Activated naive CD4-positive, alpha-beta T cell treated with anti-CD3 and anti-CD28 coated beads, Interleukin-2, amount 10 ng/mL, durations not matched to agents 7 days and 5 days (primary cell): ENCODE measurements at regions not wholly inside any gene's neighbourhood (a gene's known extent, or its start where the extent isn't known, plus 50 kb on each side); places are given as distances from the start of the nearest gene placed in this dataset.

ENCODE experiments used
- CTCF ChIA-PET: fragments of 350-600 bp; sonication (Branson Sonifier 250); formaldehyde crosslinking; loops from one replicate; lab custom pipeline; 2021; ENCODE audit warnings: antibody characterized with exemption; lab: Charles Lee
- DNase-seq: peaks from one replicate; pipeline ENCODE4 v3.0.0-alpha.2; 2020
- H3K27ac Mint-ChIP-seq: one replicate; pipeline ENCODE4 v1.8.0; 2021; ENCODE audit warnings: mild to moderate bottlenecking, moderate library complexity, mixed read lengths
- H3K27me3 Mint-ChIP-seq: one replicate; pipeline ENCODE4 v1.8.0; 2021; ENCODE audit warnings: mild to moderate bottlenecking, mixed read lengths
- H3K36me3 Mint-ChIP-seq: one replicate; pipeline ENCODE4 v1.8.0; 2021; ENCODE audit warnings: mixed read lengths
- H3K4me1 Mint-ChIP-seq: one replicate; pipeline ENCODE4 v1.8.0; 2021; ENCODE audit warnings: mixed read lengths
- H3K4me3 Mint-ChIP-seq: one replicate; pipeline ENCODE4 v1.8.0; 2021; ENCODE audit warnings: mild to moderate bottlenecking, moderate library complexity, mixed read lengths
- H3K9me3 Mint-ChIP-seq: one replicate; pipeline ENCODE4 v1.8.0; 2021; ENCODE audit warnings: mixed read lengths

GRCh38 chr11:129308241-129308865 is 67.3 kb upstream of the BARX2 start:
- CTCF ChIA-PET = no interaction called here
- Mint-ChIP-seq H3K4me3 (no peak overlapping the region), H3K27ac (no peak overlapping the region)

GRCh38 chr11:129307162-129307561 is 68.5 kb upstream of the BARX2 start:
- DNase-seq = no peak
- peaks cover 3% of the 10 kb centered on the region for H3K27me3 Mint-ChIP-seq
- H3K36me3 Mint-ChIP-seq = no peaks in the 10 kb centered on the region
- no peaks in the 10 kb centered on the region for H3K4me1 Mint-ChIP-seq
- no peak overlapping the region for H3K4me3 Mint-ChIP-seq
- CTCF ChIA-PET = no interaction called here
- H3K27ac Mint-ChIP-seq = no peak overlapping the region
- H3K9me3 Mint-ChIP-seq = no peaks in the 10 kb centered on the region

More at GRCh38 chr11:129308241-129308865, 67.3 kb upstream of the BARX2 start:
- H3K36me3 Mint-ChIP-seq = no peaks in the 10 kb centered on the region
- no peak for DNase-seq
- H3K4me1 Mint-ChIP-seq = no peaks in the 10 kb centered on the region
- no peaks in the 10 kb centered on the region for H3K9me3 Mint-ChIP-seq
- no peaks in the 10 kb centered on the region for H3K27me3 Mint-ChIP-seq

GRCh38 chr11:129302386-129303101 is 73.1 kb upstream of the BARX2 start:
- no peaks in the 10 kb centered on the region for H3K9me3 Mint-ChIP-seq
- DNase-seq = no peak
- H3K27ac Mint-ChIP-seq = no peak overlapping the region
- H3K4me1 Mint-ChIP-seq = peaks cover 10% of the 10 kb centered on the region
- H3K36me3 Mint-ChIP-seq = no peaks in the 10 kb centered on the region
- H3K4me3 Mint-ChIP-seq = no peak overlapping the region
- CTCF ChIA-PET = interaction anchor here (1.2 kb wide), 1 partner anchor 30 kb away, joined by 3 read pairs; no protein-coding TSS in a partner anchor
- peaks cover 12% of the 10 kb centered on the region for H3K27me3 Mint-ChIP-seq

- H3K4me3 Mint-ChIP-seq = no peak overlapping the region
- CTCF ChIA-PET = no interaction called here
- H3K27me3 Mint-ChIP-seq = peaks cover 23% of the 10 kb centered on the region
- no peaks in the 10 kb centered on the region for H3K9me3 Mint-ChIP-seq
- H3K27ac Mint-ChIP-seq = no peak overlapping the region
- no peak for DNase-seq
- no peaks in the 10 kb centered on the region for H3K36me3 Mint-ChIP-seq
- peaks cover 10% of the 10 kb centered on the region for H3K4me1 Mint-ChIP-seq
Measured at GRCh38 chr11:129300099-129300498, 75.5 kb upstream of the BARX2 start.

- Mint-ChIP-seq H3K36me3 (no peaks in the 10 kb centered on the region), H3K27me3 (peaks cover 23% of the 10 kb centered on the region), H3K4me3 (no peak overlapping the region), H3K4me1 (peaks cover 10% of the 10 kb centered on the region), H3K27ac (no peak overlapping the region), H3K9me3 (no peaks in the 10 kb centered on the region)
- no peak for DNase-seq
- CTCF ChIA-PET = no interaction called here
Measured at GRCh38 chr11:129298988-129299387, 76.7 kb upstream of the BARX2 start.

GRCh38 chr11:129295746-129296145 is 79.9 kb upstream of the BARX2 start:
- Mint-ChIP-seq H3K4me1 (peaks cover 7% of the 10 kb centered on the region), H3K36me3 (no peaks in the 10 kb centered on the region), H3K9me3 (no peaks in the 10 kb centered on the region), H3K27me3 (peaks cover 19% of the 10 kb centered on the region), H3K27ac (no peak overlapping the region), H3K4me3 (no peak overlapping the region)
- no peak for DNase-seq
- CTCF ChIA-PET = no interaction called here

GRCh38 chr11:129292771-129293170 is 82.9 kb upstream of the BARX2 start:
- Mint-ChIP-seq H3K36me3 (no peaks in the 10 kb centered on the region), H3K27ac (no peak overlapping the region), H3K4me3 (no peak overlapping the region), H3K9me3 (no peaks in the 10 kb centered on the region), H3K27me3 (peaks cover 31% of the 10 kb centered on the region), H3K4me1 (no peaks in the 10 kb centered on the region)
- DNase-seq = no peak
- CTCF ChIA-PET = interaction anchor here (0.8 kb wide), 1 partner anchor 402 kb away, joined by 3 read pairs; no protein-coding TSS in a partner anchor

GRCh38 chr11:129292092-129292491 is 83.6 kb upstream of the BARX2 start:
- Mint-ChIP-seq H3K27ac (no peak overlapping the region), H3K4me3 (no peak overlapping the region), H3K36me3 (no peaks in the 10 kb centered on the region), H3K27me3 (peaks cover 31% of the 10 kb centered on the region), H3K9me3 (no peaks in the 10 kb centered on the region), H3K4me1 (no peaks in the 10 kb centered on the region)
- no peak for DNase-seq
- CTCF ChIA-PET = interaction anchor here (0.8 kb wide), 1 partner anchor 403 kb away, joined by 3 read pairs; no protein-coding TSS in a partner anchor

- Mint-ChIP-seq H3K9me3 (no peaks in the 10 kb centered on the region), H3K36me3 (no peaks in the 10 kb centered on the region), H3K27ac (no peak overlapping the region), H3K27me3 (peaks cover 31% of the 10 kb centered on the region), H3K4me3 (no peak overlapping the region), H3K4me1 (no peaks in the 10 kb centered on the region)
- CTCF ChIA-PET = no interaction called here
- no peak for DNase-seq
Measured at GRCh38 chr11:129291546-129291945, 84.1 kb upstream of the BARX2 start.

- Mint-ChIP-seq H3K4me3 (no peak overlapping the region), H3K27me3 (peaks cover 29% of the 10 kb centered on the region), H3K4me1 (no peaks in the 10 kb centered on the region), H3K9me3 (no peaks in the 10 kb centered on the region), H3K27ac (no peak overlapping the region), H3K36me3 (no peaks in the 10 kb centered on the region)
- CTCF ChIA-PET = no interaction called here
- DNase-seq = no peak
Measured at GRCh38 chr11:129290966-129291365, 84.7 kb upstream of the BARX2 start.

GRCh38 chr11:129289350-129290040 is 86.2 kb upstream of the BARX2 start:
- H3K27me3 Mint-ChIP-seq = peaks cover 31% of the 10 kb centered on the region
- no peak for DNase-seq
- CTCF ChIA-PET = no interaction called here
- no peaks in the 10 kb centered on the region for H3K9me3 Mint-ChIP-seq
- H3K4me3 Mint-ChIP-seq = no peak overlapping the region
- H3K27ac Mint-ChIP-seq = no peak overlapping the region
- H3K4me1 Mint-ChIP-seq = no peaks in the 10 kb centered on the region
- H3K36me3 Mint-ChIP-seq = no peaks in the 10 kb centered on the region

GRCh38 chr11:129287920-129288319 is 87.7 kb upstream of the BARX2 start:
- Mint-ChIP-seq H3K4me3 (no peak overlapping the region), H3K27me3 (peaks cover 33% of the 10 kb centered on the region), H3K4me1 (peaks cover 8% of the 10 kb centered on the region), H3K9me3 (no peaks in the 10 kb centered on the region), H3K27ac (no peak overlapping the region), H3K36me3 (no peaks in the 10 kb centered on the region)
- DNase-seq = no peak
- CTCF ChIA-PET = no interaction called here

GRCh38 chr11:129286813-129287212 is 88.8 kb upstream of the BARX2 start:
- Mint-ChIP-seq H3K4me3 (no peak overlapping the region), H3K4me1 (peaks cover 14% of the 10 kb centered on the region), H3K27ac (no peak overlapping the region), H3K27me3 (peaks cover 34% of the 10 kb centered on the region), H3K36me3 (no peaks in the 10 kb centered on the region), H3K9me3 (no peaks in the 10 kb centered on the region)
- DNase-seq = no peak
- CTCF ChIA-PET = no interaction called here

- Mint-ChIP-seq H3K36me3 (no peaks in the 10 kb centered on the region), H3K27ac (no peak overlapping the region), H3K4me1 (peaks cover 22% of the 10 kb centered on the region), H3K4me3 (no peak overlapping the region), H3K27me3 (peaks cover 31% of the 10 kb centered on the region), H3K9me3 (no peaks in the 10 kb centered on the region)
- DNase-seq = no peak
- CTCF ChIA-PET = no interaction called here
Measured at GRCh38 chr11:129285402-129285786, 90.3 kb upstream of the BARX2 start.
